Muscle of leg (tissue), 3 donors: ENCODE measurements at regions not wholly inside any gene's neighbourhood (a gene's known extent, or its start where the extent isn't known, plus 50 kb on each side); places are given as distances from the start of the nearest gene placed in this dataset.

Experiments
- DNase-seq: peaks from one replicate; pipeline ENCODE4 v3.0.0; 2013
- H3K27ac ChIP-seq: one replicate; pipeline ENCODE4 v1.5.1; 2013; ENCODE audit warnings: mild to moderate bottlenecking, low read length, control low read depth
- H3K27me3 ChIP-seq: one replicate; pipeline ENCODE4 v1.6.1; 2013; ENCODE audit warnings: low read length; ENCODE audit not compliant: control insufficient read depth, insufficient read depth
- H3K36me3 ChIP-seq: one replicate; pipeline ENCODE4 v1.6.1; 2013; ENCODE audit warnings: low read length; ENCODE audit not compliant: control insufficient read depth, insufficient read depth
- H3K4me1 ChIP-seq: one replicate; pipeline ENCODE4 v1.6.1; 2013; ENCODE audit warnings: low read length; ENCODE audit not compliant: control insufficient read depth, insufficient read depth
- H3K4me3 ChIP-seq: one replicate; pipeline ENCODE4 v1.5.1; 2013; ENCODE audit warnings: low read length, control low read depth
- H3K9me3 ChIP-seq: replicated peaks from 2 replicates; pipeline ENCODE4 v1.6.1; 2013; ENCODE audit warnings: low read depth, low read length; ENCODE audit not compliant: control insufficient read depth
- WGBS: methylation state at CpG from one replicate; pipeline ENCODE4 v1.1.5; 2013; ENCODE audit warnings: missing lambda C conversion rate; ENCODE audit not compliant: insufficient coverage; 5-methylcytosine and 5-hydroxymethylcytosine counted together

GRCh38 chr19:29016353-29016752, 196.6 kb downstream of the UQCRFS1 start:
- no peaks in the 10 kb centered on the region for H3K9me3 ChIP-seq
- H3K27ac ChIP-seq: no peak overlapping the region
- no peak overlapping the region for H3K4me3 ChIP-seq
- no peaks in the 10 kb centered on the region for H3K36me3 ChIP-seq
- 74% methylated on average over 2 of the region's 2 CpGs for WGBS
- DNase-seq: no peak
- H3K4me1 ChIP-seq: no peaks in the 10 kb centered on the region
- peaks cover 8% of the 10 kb centered on the region for H3K27me3 ChIP-seq

GRCh38 chr19:29015569-29015968, 197.4 kb downstream of the UQCRFS1 start:
- Histone ChIP-seq H3K4me3 (no peak overlapping the region), H3K27me3 (peaks cover 8% of the 10 kb centered on the region), H3K9me3 (no peaks in the 10 kb centered on the region), H3K4me1 (no peaks in the 10 kb centered on the region), H3K36me3 (no peaks in the 10 kb centered on the region), H3K27ac (no peak overlapping the region)
- DNase-seq: no peak

- WGBS: 57% methylated on average over 14 of the region's 14 CpGs
- H3K4me1 ChIP-seq: no peaks in the 10 kb centered on the region
- H3K9me3 ChIP-seq: no peaks in the 10 kb centered on the region
- H3K27me3 ChIP-seq: peaks cover 8% of the 10 kb centered on the region
- H3K36me3 ChIP-seq: no peaks in the 10 kb centered on the region
- H3K27ac ChIP-seq: no peak overlapping the region
- no peak overlapping the region for H3K4me3 ChIP-seq
- DNase-seq: no peak
Observed at GRCh38 chr19:29014857-29015436, 198.0 kb downstream of the UQCRFS1 start.

- no peaks in the 10 kb centered on the region for H3K9me3 ChIP-seq
- 74% methylated on average over 15 of the region's 15 CpGs for WGBS
- H3K27me3 ChIP-seq: peaks cover 6% of the 10 kb centered on the region
- no peaks in the 10 kb centered on the region for H3K4me1 ChIP-seq
- no peak for DNase-seq
- H3K27ac ChIP-seq: no peak overlapping the region
- no peak overlapping the region for H3K4me3 ChIP-seq
- no peaks in the 10 kb centered on the region for H3K36me3 ChIP-seq
Observed at GRCh38 chr19:29013988-29014387, 199.0 kb downstream of the UQCRFS1 start.

DNA sequence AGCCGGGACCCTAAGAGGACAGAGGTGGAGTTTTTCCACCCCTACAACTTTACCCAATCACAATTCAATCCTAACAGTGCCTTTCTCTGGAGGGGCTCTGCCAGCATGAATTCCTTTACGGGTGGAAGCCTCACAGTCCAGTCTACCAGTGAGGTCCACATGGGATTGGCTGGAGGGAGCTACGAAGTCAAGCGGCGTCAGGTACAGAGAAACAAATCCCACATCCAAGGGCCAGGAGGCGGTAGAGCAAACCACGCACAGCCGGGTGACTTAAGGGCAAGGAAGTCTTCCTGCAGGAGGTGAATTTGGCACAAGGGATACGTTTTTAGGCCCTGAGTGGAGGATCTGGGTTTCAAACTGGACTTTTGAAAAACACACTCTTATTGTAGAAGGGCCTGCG, 199.6 kb downstream of the UQCRFS1 start:
- no peaks in the 10 kb centered on the region for H3K36me3 ChIP-seq
- 34% methylated on average over 3 of the region's 10 CpGs for WGBS
- H3K27ac ChIP-seq: no peak overlapping the region
- peaks cover 6% of the 10 kb centered on the region for H3K27me3 ChIP-seq
- no peaks in the 10 kb centered on the region for H3K9me3 ChIP-seq
- no peak overlapping the region for H3K4me3 ChIP-seq
- no peak for DNase-seq
- no peaks in the 10 kb centered on the region for H3K4me1 ChIP-seq

DNA sequence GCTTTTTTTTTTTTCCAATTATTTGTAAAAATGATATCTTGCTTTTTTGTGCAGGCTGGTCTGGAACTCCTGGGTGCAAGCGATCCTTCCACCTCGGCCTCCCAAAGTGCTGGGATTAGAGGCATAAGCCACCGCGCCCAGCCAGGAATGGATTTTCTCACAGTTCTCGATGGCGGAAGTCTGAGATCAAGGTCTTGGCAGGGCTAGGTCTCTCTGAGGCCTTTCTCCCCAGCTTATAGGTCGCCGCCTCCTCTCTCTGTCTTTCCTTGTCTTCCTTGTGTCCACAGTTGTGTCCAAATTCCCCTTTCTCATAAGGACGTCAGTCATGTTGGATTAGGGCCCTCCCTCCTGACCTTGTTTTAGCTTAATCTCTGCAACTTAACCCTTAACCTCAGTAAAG, 200.5 kb downstream of the UQCRFS1 start:
- Histone ChIP-seq H3K4me1 (no peaks in the 10 kb centered on the region), H3K27ac (no peak overlapping the region), H3K9me3 (no peaks in the 10 kb centered on the region), H3K36me3 (no peaks in the 10 kb centered on the region), H3K27me3 (peaks cover 6% of the 10 kb centered on the region), H3K4me3 (no peak overlapping the region)
- WGBS: 60% methylated on average over 6 of the region's 9 CpGs
- no peak for DNase-seq

DNA sequence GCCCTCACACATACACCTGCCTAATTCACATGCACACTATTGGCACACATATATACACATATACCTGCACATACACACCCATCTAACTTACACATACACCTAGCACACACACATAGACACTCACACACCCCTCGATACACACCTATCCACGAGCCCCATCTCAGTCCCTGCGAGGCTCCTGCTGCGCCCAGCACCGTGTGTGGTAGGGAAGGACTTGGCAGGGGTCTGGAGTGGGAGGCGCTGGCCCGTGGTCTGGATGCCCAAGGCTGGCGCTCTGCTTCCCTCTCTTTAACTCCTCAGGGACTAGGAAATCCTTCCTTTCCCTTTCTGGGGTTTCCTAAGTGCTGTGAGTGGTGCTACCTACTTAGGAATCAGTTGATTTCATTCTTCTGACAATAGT, 202.7 kb downstream of the UQCRFS1 start:
- no peaks in the 10 kb centered on the region for H3K4me1 ChIP-seq
- no peak overlapping the region for H3K27ac ChIP-seq
- no CpG with 5 or more reads among the region's 8 CpGs for WGBS
- no peaks in the 10 kb centered on the region for H3K9me3 ChIP-seq
- H3K4me3 ChIP-seq: no peak overlapping the region
- H3K36me3 ChIP-seq: no peaks in the 10 kb centered on the region
- DNase-seq: no peak
- H3K27me3 ChIP-seq: peaks cover 6% of the 10 kb centered on the region

DNA sequence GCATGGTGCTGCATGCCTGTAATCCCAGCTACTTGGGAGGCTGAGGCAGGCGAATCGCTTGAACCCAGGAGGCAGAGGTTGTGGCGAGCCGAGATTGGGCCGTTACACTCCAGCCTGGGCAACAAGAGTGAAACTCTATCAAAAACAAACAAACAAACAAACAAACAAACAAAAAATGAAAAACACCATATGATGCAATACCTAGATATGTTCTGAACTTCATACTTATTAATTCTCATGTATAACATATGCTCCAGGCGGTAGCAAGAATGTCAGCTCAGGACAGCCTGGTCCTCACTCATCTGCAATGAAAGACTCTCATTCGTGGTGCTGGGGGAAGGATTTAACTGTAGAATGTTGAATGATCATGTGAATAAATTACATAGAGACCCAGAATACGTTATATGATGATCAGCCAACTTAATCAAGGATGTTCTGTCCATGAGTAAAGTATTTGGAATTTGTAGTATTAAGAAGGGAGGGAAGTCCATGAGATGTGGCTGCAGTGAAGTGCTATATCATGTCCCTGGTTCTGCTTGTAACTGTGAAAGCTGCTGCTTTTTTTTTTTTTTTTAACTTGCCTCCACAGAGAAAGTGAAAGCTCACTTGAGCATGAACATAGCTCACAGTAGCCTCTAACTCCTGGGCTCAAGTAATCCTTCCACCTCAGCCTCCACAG, 206.8 kb downstream of the UQCRFS1 start:
- 100% methylated on average over 3 of the region's 8 CpGs for WGBS
- H3K27ac ChIP-seq: no peak overlapping the region
- no peaks in the 10 kb centered on the region for H3K9me3 ChIP-seq
- no peaks in the 10 kb centered on the region for H3K36me3 ChIP-seq
- no peaks in the 10 kb centered on the region for H3K27me3 ChIP-seq
- no peak for DNase-seq
- no peaks in the 10 kb centered on the region for H3K4me1 ChIP-seq
- H3K4me3 ChIP-seq: no peak overlapping the region

DNA sequence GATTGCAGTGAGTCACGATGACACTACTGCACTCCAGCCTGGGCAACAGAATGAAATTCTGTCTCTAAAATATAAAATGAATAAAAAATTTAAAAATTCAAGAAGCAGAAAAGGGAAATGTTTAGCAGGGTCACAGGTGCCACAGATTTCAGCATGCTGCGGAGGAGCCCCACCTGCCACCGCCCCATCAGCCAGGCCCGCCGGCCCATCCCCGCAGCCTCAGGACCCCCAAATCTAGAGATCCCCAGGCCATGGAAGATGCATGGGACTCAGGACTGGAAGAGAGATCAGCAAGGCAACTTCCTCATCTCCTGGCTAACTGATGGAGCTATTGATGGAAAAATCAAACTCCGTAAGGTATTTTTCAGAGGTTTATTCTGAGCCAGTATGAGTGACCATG, 208.2 kb downstream of the UQCRFS1 start:
- Histone ChIP-seq H3K36me3 (no peaks in the 10 kb centered on the region), H3K4me1 (no peaks in the 10 kb centered on the region), H3K4me3 (no peak overlapping the region), H3K27me3 (no peaks in the 10 kb centered on the region), H3K27ac (no peak overlapping the region), H3K9me3 (no peaks in the 10 kb centered on the region)
- DNase-seq: no peak
- WGBS: 97% methylated on average over 6 of the region's 7 CpGs

DNA sequence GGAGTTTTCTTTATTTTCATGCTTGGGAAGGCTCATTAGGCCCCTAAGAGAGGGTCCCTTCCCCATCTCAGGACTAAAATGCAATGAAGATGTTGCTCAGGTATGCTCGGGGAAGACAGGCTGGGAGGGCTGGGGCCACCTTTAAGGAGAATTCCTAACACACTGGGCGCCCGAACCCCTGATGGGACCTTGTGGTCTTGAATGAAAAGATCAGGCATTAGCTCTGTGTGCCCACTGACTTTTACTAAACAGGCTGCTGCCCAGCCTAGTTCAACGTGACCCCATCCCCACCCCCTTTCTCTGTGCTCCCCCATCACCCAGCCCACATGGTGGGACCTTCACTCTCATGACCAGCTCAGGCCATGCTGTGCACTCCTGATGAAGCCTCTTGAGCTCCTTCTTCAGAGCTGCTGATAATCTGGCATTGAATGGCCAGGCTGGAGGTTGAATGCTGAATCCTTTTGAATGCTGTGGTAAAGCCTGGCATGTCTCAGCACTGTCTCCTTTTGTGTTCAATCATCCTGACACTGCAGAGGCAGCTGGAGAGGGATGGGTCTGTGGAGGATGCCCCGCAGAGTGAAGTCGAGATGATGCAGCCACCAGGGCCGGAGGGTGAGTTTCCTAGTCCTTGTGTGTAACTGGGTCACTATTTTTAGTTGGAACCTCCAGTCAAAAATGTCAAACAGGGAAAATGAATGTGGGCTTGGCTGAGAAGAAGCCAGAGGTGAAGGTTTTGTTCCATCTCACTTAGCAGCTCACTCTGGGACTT, 209.1 kb downstream of the UQCRFS1 start:
- Histone ChIP-seq H3K36me3 (no peaks in the 10 kb centered on the region), H3K27ac (no peak overlapping the region), H3K9me3 (no peaks in the 10 kb centered on the region), H3K27me3 (no peaks in the 10 kb centered on the region), H3K4me1 (no peaks in the 10 kb centered on the region), H3K4me3 (no peak overlapping the region)
- DNase-seq: no peak
- WGBS: 69% methylated on average over 5 of the region's 7 CpGs
